SK-N-SH treated with all-trans-retinoic acid at 6 μM for 48 hours (cell line): ENCODE measurements at regions not wholly inside any gene's neighbourhood (a gene's known extent, or its start where the extent isn't known, plus 50 kb on each side); places are given as distances from the start of the nearest gene placed in this dataset.

Source experiments
- ATAC-seq: fragments of 200-7000 bp; cut with Tn5 transposase; 3 replicates; pipeline ENCODE4 v1.9.1; 2020; ENCODE audit warnings: mild to moderate bottlenecking, moderate library complexity
- ARNTL ChIP-seq: fragments of 450-650 bp; formaldehyde crosslinking; IDR thresholded peaks from 2 replicates; pipeline ENCODE4 v1.5.0; 2020; ENCODE audit warnings: low read depth, mild to moderate bottlenecking, moderate library complexity, borderline replicate concordance
- BACH2 ChIP-seq: fragments of 250-450 bp; sonication (Bioruptor Pico); IDR thresholded peaks from 2 replicates; pipeline ENCODE4 v1.9.0; 2021; ENCODE audit warnings: mild to moderate bottlenecking, borderline replicate concordance
- CSDC2 ChIP-seq: fragments of 250-450 bp; sonication (Bioruptor Pico); IDR thresholded peaks from 2 replicates; pipeline ENCODE4 v1.5.0; 2020; ENCODE audit warnings: mild to moderate bottlenecking, moderate library complexity
- CSRNP3 ChIP-seq: fragments of 250-450 bp; sonication (Bioruptor Pico); IDR thresholded peaks from 2 replicates; pipeline ENCODE4 v1.5.1; 2021; ENCODE audit warnings: mild to moderate bottlenecking, moderate library complexity
- ESRRG ChIP-seq: fragments of 250-450 bp; sonication (Bioruptor Pico); IDR thresholded peaks from 2 replicates; pipeline ENCODE4 v1.6.1; 2021; ENCODE audit warnings: mild to moderate bottlenecking
- ISL1 ChIP-seq: fragments of 250-450 bp; sonication (Bioruptor Pico); IDR thresholded peaks from 2 replicates; pipeline ENCODE4 v2.1.2; 2022; ENCODE audit warnings: mild to moderate bottlenecking, moderate library complexity
- OSR1 ChIP-seq: fragments of 250-450 bp; sonication (Bioruptor Pico); IDR thresholded peaks from 2 replicates; pipeline ENCODE4 v1.8.0; 2022; ENCODE audit warnings: moderate library complexity, mild to moderate bottlenecking, inconsistent platforms
- RARB ChIP-seq: fragments of 250-450 bp; sonication (Bioruptor Pico); IDR thresholded peaks from 2 replicates; pipeline ENCODE4 v1.8.0; 2021; ENCODE audit warnings: mild to moderate bottlenecking, moderate library complexity
- SNAI2 ChIP-seq: fragments of 250-450 bp; sonication (Bioruptor Pico); IDR thresholded peaks from 2 replicates; pipeline ENCODE4 v1.5.0; 2020; ENCODE audit warnings: mild to moderate bottlenecking, moderate library complexity
- TCF4 ChIP-seq: fragments of 250-450 bp; sonication (Bioruptor Pico); IDR thresholded peaks from 2 replicates; pipeline ENCODE4 v1.8.0; 2021; ENCODE audit warnings: mild to moderate bottlenecking, moderate library complexity, borderline replicate concordance
- TOX ChIP-seq: fragments of 250-450 bp; sonication (Bioruptor Pico); IDR thresholded peaks from 2 replicates; pipeline ENCODE4 v1.8.0; 2021; ENCODE audit warnings: mild to moderate bottlenecking, moderate library complexity, borderline replicate concordance
- ZC3H10 ChIP-seq: fragments of 250-450 bp; sonication (Bioruptor Pico); IDR thresholded peaks from 2 replicates; pipeline ENCODE4 v1.5.1; 2021; ENCODE audit warnings: mild to moderate bottlenecking, moderate library complexity
- ZFP30 ChIP-seq: fragments of 450-650 bp; formaldehyde crosslinking; IDR thresholded peaks from 2 replicates; pipeline ENCODE4 v1.5.0; 2022; ENCODE audit warnings: mild to moderate bottlenecking, moderate library complexity
- ZNF8 ChIP-seq: fragments of 450-650 bp; formaldehyde crosslinking; IDR thresholded peaks from 2 replicates; pipeline ENCODE4 v1.5.0; 2020; ENCODE audit warnings: mild to moderate bottlenecking, moderate library complexity
- TF ChIP-seq, protein P1 (sequence below): fragments of 250-450 bp; sonication (Bioruptor Pico); IDR thresholded peaks from 2 replicates; pipeline ENCODE4 v1.8.0; 2021; ENCODE audit warnings: low read depth, mild to moderate bottlenecking, moderate library complexity, borderline replicate concordance
- TF ChIP-seq, protein P2 (sequence below): fragments of 250-450 bp; sonication (Bioruptor Pico); IDR thresholded peaks from 2 replicates; pipeline ENCODE4 v1.8.0; 2020; ENCODE audit warnings: mild to moderate bottlenecking, moderate library complexity, borderline replicate concordance
- TF ChIP-seq, protein P3 (sequence below): fragments of 250-450 bp; sonication (Bioruptor Pico); IDR thresholded peaks from 2 replicates; pipeline ENCODE4 v1.5.0; 2020; ENCODE audit warnings: mild to moderate bottlenecking, moderate library complexity
- TF ChIP-seq, protein P4 (sequence below): fragments of 250-450 bp; sonication (Bioruptor Pico); IDR thresholded peaks from 2 replicates; pipeline ENCODE4 v1.5.1; 2020; ENCODE audit warnings: low read depth, mild to moderate bottlenecking, moderate library complexity

DNA sequence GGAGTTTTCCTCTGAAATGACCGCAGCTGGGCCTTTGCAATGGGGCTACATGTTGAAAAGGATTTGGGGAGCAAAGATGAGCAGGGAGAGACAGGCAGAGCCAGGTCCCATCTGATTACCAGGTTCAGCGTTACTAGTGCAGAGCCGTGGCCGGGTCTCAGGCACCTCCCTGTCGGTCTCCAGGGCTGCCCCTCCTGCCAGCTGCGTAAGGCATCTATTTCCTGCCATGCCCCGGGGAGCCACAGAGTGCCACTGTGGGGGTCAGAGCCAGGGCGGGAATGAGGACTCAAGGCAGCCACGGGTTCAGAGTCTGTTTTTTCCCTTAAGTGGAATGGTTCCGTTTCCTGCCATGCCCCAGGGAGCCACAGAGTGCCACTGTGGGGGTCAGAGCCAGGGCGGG is 382.6 kb upstream of the SHH start:
- no peak for TF ChIP-seq TOX (CRISPR knock-in tag)
- TF ChIP-seq ISL1 (CRISPR knock-in tag): no peak
- TF ChIP-seq CSRNP3: no peak
- TF ChIP-seq SNAI2 (CRISPR knock-in tag): no peak
- TF ChIP-seq ZC3H10: no peak
- no peak for TF ChIP-seq OSR1 (CRISPR knock-in tag)
- TF ChIP-seq ARNTL (CRISPR knock-in tag): no peak
- TF ChIP-seq ESRRG (CRISPR knock-in tag): no peak
- no peak for TF ChIP-seq CSDC2 (CRISPR knock-in tag)
- TF ChIP-seq BACH2: no peak
- TF ChIP-seq ZNF8 (CRISPR knock-in tag): no peak
- no peak for TF ChIP-seq RARB (CRISPR knock-in tag)
- TF ChIP-seq ZFP30: no peak
- TF ChIP-seq, protein P1, sequence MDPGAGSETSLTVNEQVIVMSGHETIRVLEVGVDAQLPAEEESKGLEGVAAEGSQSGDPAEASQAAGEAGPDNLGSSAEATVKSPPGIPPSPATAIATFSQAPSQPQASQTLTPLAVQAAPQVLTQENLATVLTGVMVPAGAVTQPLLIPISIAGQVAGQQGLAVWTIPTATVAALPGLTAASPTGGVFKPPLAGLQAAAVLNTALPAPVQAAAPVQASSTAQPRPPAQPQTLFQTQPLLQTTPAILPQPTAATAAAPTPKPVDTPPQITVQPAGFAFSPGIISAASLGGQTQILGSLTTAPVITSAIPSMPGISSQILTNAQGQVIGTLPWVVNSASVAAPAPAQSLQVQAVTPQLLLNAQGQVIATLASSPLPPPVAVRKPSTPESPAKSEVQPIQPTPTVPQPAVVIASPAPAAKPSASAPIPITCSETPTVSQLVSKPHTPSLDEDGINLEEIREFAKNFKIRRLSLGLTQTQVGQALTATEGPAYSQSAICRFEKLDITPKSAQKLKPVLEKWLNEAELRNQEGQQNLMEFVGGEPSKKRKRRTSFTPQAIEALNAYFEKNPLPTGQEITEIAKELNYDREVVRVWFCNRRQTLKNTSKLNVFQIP (CRISPR knock-in tag): no peak
- TF ChIP-seq, protein P2, sequence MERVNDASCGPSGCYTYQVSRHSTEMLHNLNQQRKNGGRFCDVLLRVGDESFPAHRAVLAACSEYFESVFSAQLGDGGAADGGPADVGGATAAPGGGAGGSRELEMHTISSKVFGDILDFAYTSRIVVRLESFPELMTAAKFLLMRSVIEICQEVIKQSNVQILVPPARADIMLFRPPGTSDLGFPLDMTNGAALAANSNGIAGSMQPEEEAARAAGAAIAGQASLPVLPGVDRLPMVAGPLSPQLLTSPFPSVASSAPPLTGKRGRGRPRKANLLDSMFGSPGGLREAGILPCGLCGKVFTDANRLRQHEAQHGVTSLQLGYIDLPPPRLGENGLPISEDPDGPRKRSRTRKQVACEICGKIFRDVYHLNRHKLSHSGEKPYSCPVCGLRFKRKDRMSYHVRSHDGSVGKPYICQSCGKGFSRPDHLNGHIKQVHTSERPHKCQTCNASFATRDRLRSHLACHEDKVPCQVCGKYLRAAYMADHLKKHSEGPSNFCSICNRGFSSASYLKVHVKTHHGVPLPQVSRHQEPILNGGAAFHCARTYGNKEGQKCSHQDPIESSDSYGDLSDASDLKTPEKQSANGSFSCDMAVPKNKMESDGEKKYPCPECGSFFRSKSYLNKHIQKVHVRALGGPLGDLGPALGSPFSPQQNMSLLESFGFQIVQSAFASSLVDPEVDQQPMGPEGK (CRISPR knock-in tag): no peak
- TF ChIP-seq TCF4 (CRISPR knock-in tag): no peak
- TF ChIP-seq, protein P3, sequence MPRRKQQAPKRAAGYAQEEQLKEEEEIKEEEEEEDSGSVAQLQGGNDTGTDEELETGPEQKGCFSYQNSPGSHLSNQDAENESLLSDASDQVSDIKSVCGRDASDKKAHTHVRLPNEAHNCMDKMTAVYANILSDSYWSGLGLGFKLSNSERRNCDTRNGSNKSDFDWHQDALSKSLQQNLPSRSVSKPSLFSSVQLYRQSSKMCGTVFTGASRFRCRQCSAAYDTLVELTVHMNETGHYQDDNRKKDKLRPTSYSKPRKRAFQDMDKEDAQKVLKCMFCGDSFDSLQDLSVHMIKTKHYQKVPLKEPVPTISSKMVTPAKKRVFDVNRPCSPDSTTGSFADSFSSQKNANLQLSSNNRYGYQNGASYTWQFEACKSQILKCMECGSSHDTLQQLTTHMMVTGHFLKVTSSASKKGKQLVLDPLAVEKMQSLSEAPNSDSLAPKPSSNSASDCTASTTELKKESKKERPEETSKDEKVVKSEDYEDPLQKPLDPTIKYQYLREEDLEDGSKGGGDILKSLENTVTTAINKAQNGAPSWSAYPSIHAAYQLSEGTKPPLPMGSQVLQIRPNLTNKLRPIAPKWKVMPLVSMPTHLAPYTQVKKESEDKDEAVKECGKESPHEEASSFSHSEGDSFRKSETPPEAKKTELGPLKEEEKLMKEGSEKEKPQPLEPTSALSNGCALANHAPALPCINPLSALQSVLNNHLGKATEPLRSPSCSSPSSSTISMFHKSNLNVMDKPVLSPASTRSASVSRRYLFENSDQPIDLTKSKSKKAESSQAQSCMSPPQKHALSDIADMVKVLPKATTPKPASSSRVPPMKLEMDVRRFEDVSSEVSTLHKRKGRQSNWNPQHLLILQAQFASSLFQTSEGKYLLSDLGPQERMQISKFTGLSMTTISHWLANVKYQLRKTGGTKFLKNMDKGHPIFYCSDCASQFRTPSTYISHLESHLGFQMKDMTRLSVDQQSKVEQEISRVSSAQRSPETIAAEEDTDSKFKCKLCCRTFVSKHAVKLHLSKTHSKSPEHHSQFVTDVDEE (CRISPR knock-in tag): no peak
- ATAC-seq: no peak; the same call in 2 of the 3 replicates

- ATAC-seq: peak; percentile 54
- TF ChIP-seq, protein P1 (CRISPR knock-in tag): no peak
- TF ChIP-seq, protein P3 (CRISPR knock-in tag): no peak
- TF ChIP-seq BACH2: no peak
- no peak for TF ChIP-seq TOX (CRISPR knock-in tag)
- TF ChIP-seq, protein P2 (CRISPR knock-in tag): no peak
- TF ChIP-seq ZNF8 (CRISPR knock-in tag): no peak
- TF ChIP-seq RARB (CRISPR knock-in tag): no peak
- no peak for TF ChIP-seq CSRNP3
- no peak for TF ChIP-seq CSDC2 (CRISPR knock-in tag)
- TF ChIP-seq, protein P4, sequence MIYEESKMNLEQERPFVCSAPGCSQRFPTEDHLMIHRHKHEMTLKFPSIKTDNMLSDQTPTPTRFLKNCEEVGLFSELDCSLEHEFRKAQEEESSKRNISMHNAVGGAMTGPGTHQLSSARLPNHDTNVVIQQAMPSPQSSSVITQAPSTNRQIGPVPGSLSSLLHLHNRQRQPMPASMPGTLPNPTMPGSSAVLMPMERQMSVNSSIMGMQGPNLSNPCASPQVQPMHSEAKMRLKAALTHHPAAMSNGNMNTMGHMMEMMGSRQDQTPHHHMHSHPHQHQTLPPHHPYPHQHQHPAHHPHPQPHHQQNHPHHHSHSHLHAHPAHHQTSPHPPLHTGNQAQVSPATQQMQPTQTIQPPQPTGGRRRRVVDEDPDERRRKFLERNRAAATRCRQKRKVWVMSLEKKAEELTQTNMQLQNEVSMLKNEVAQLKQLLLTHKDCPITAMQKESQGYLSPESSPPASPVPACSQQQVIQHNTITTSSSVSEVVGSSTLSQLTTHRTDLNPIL (CRISPR knock-in tag): no peak
Measured at GRCh38 chr7:156192921-156193320, 380.7 kb upstream of the SHH start.
